ENCODE measurements at regions not wholly inside any gene's neighbourhood (a gene's known extent, or its start where the extent isn't known, plus 50 kb on each side); places are given as distances from the start of the nearest gene placed in this dataset.

GRCh38 chr7:35495844-35496243 lies 199.1 kb downstream of the HERPUD2 start:
- no peak for TF ChIP-seq CTCF (IDR thresholded peaks at IDR 0.05; ENCODE audit: borderline replicate concordance, control extremely low read depth, extremely low read depth, insufficient read depth, missing control alignments)
- DNase-seq (ENCODE audit: low spot score): no peak
- in situ Hi-C loops (cut with MboI; ENCODE audit: low sequenced_read_pairs, unreplicated experiment): no loop called here

- TF ChIP-seq CTCF (IDR thresholded peaks at IDR 0.05; ENCODE audit: borderline replicate concordance, control extremely low read depth, extremely low read depth, insufficient read depth, missing control alignments): no peak
- in situ Hi-C loops (cut with MboI; ENCODE audit: low sequenced_read_pairs, unreplicated experiment): no loop called here
- no peak for DNase-seq (ENCODE audit: low spot score)
Observed at GRCh38 chr7:35495377-35495776, 199.6 kb downstream of the HERPUD2 start.

GRCh38 chr7:35494407-35494806 lies 200.5 kb downstream of the HERPUD2 start:
- no peak for TF ChIP-seq CTCF (IDR thresholded peaks at IDR 0.05; ENCODE audit: borderline replicate concordance, control extremely low read depth, extremely low read depth, insufficient read depth, missing control alignments)
- in situ Hi-C loops (cut with MboI; ENCODE audit: low sequenced_read_pairs, unreplicated experiment): no loop called here
- no peak for DNase-seq (ENCODE audit: low spot score)

GRCh38 chr7:35492451-35493175 lies 202.3 kb downstream of the HERPUD2 start:
- no peak for DNase-seq (ENCODE audit: low spot score)
- no peak for TF ChIP-seq CTCF (IDR thresholded peaks at IDR 0.05; ENCODE audit: borderline replicate concordance, control extremely low read depth, extremely low read depth, insufficient read depth, missing control alignments)
- in situ Hi-C loops (cut with MboI; ENCODE audit: low sequenced_read_pairs, unreplicated experiment): no loop called here

- DNase-seq (ENCODE audit: low spot score): no peak
- in situ Hi-C loops (cut with MboI; ENCODE audit: low sequenced_read_pairs, unreplicated experiment): no loop called here
- TF ChIP-seq CTCF (IDR thresholded peaks at IDR 0.05; ENCODE audit: borderline replicate concordance, control extremely low read depth, extremely low read depth, insufficient read depth, missing control alignments): no peak
Observed at GRCh38 chr7:35491233-35491632, 203.7 kb downstream of the HERPUD2 start.

- in situ Hi-C loops (cut with MboI; ENCODE audit: low sequenced_read_pairs, unreplicated experiment): no loop called here
- DNase-seq (ENCODE audit: low spot score): no peak
- no peak for TF ChIP-seq CTCF (IDR thresholded peaks at IDR 0.05; ENCODE audit: borderline replicate concordance, control extremely low read depth, extremely low read depth, insufficient read depth, missing control alignments)
Observed at GRCh38 chr7:35487841-35488240, 207.1 kb downstream of the HERPUD2 start.

All from GM13976 (cell line).